Liver (tissue), 3 donors: ENCODE measurements at regions not wholly inside any gene's neighbourhood (a gene's known extent, or its start where the extent isn't known, plus 50 kb on each side); places are given as distances from the start of the nearest gene placed in this dataset.

Source experiments
- CTCF ChIP-seq: fragments of 150-350 bp; IDR thresholded peaks from 2 replicates; pipeline ENCODE4 v1.5.1; 2017; ENCODE audit warnings: improper control_type of control experiment, low read depth, low read length; ENCODE audit not compliant: missing input control
- HNF4A ChIP-seq, 2 donors: conservative IDR thresholded peaks; 2 replicates each; pipeline ENCODE4 v1.6.1; 2016; ENCODE audit warnings: antibody characterized with exemption in 2 of 2, mild to moderate bottlenecking in 2 of 2
- RAD21 ChIP-seq, 2 donors: IDR thresholded peaks; 2 replicates each; pipeline ENCODE4 v1.6.1; 2016; ENCODE audit warnings: antibody characterized with exemption in 2 of 2, mild to moderate bottlenecking in 2 of 2
- donor health status: healthy.
- donor health status: healthy.

GRCh38 chr2:122519821-122520611, 764.6 kb downstream of the TSN start:
- TF ChIP-seq CTCF (no peak), RAD21 (IDR thresholded peaks at IDR 0.05) (no peak), HNF4A (conservative IDR thresholded peaks at IDR 0.05) (no peak)
